Duodenal mucosa (tissue), 2 donors: ENCODE measurements at regions not wholly inside any gene's neighbourhood (a gene's known extent, or its start where the extent isn't known, plus 50 kb on each side); places are given as distances from the start of the nearest gene placed in this dataset.
A peak's percentile ranks its signal among the peaks of the same experiment; 100 is the strongest.

Experiments used
- H3K27ac ChIP-seq: one replicate; pipeline ENCODE4 v1.7.0; 2013; ENCODE audit warnings: low read depth, low read length
- H3K27me3 ChIP-seq, 2 donors: one replicate each; pipeline ENCODE4 v1.7.0; 2013; ENCODE audit warnings: low read length in 2 of 2, control low read depth in 1 of 2; ENCODE audit not compliant: insufficient read depth in 2 of 2, control insufficient read depth in 1 of 2
- H3K36me3 ChIP-seq, 2 donors: one replicate each; pipeline ENCODE4 v1.7.0; 2013; ENCODE audit warnings: low read length in 2 of 2, control low read depth in 1 of 2; ENCODE audit not compliant: insufficient read depth in 2 of 2, control insufficient read depth in 1 of 2
- H3K4me1 ChIP-seq, 2 donors: one replicate each; pipeline ENCODE4 v1.7.0; 2013; ENCODE audit warnings: low read length in 2 of 2, control low read depth in 1 of 2; ENCODE audit not compliant: insufficient read depth in 2 of 2, control insufficient read depth in 1 of 2
- H3K4me3 ChIP-seq, 2 donors: one replicate each; pipeline ENCODE4 v1.7.0; 2013; ENCODE audit warnings: low read length in 2 of 2, low read depth in 1 of 2
- H3K9ac ChIP-seq, 2 donors: one replicate each; pipeline ENCODE4 v1.7.0; 2013; ENCODE audit warnings: low read length in 2 of 2, low read depth in 1 of 2
- H3K9me3 ChIP-seq, 2 donors: one replicate each; pipeline ENCODE4 v1.7.0; 2013; ENCODE audit warnings: low read length in 2 of 2, control low read depth in 1 of 2; ENCODE audit not compliant: control insufficient read depth in 1 of 2

DNA sequence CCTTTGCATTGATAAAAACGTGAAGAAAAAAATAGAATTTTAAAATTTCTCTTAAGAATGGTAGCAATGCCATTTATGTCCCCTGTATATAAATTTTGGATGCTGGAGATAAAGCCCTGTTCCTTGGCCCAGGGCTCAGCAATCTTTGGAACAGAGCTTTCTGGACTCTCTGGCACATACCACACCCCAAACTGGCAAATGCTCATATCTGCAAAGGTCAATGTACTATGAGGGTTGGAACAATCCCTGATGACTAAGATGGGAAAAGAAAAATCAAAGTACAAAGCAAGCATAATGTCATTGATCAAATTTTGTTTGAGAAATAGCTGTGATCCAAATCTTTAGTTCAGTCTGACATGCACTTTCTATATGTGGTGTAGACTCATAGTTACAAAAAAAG is 158.1 kb upstream of the HCRTR2 start:
- Histone ChIP-seq H3K27ac (no peak overlapping the region), H3K27me3 (no peaks in the 10 kb centered on the region), H3K36me3 (no peaks in the 10 kb centered on the region), H3K9me3 (peaks cover 0 to 6% of the 10 kb centered on the region in 2 donors), H3K9ac (no peak overlapping the region), H3K4me1 (peaks cover 6 to 25% of the 10 kb centered on the region in 2 donors), H3K4me3 (peak overlapping the region in 1 of 2 donors; percentile 17)

DNA sequence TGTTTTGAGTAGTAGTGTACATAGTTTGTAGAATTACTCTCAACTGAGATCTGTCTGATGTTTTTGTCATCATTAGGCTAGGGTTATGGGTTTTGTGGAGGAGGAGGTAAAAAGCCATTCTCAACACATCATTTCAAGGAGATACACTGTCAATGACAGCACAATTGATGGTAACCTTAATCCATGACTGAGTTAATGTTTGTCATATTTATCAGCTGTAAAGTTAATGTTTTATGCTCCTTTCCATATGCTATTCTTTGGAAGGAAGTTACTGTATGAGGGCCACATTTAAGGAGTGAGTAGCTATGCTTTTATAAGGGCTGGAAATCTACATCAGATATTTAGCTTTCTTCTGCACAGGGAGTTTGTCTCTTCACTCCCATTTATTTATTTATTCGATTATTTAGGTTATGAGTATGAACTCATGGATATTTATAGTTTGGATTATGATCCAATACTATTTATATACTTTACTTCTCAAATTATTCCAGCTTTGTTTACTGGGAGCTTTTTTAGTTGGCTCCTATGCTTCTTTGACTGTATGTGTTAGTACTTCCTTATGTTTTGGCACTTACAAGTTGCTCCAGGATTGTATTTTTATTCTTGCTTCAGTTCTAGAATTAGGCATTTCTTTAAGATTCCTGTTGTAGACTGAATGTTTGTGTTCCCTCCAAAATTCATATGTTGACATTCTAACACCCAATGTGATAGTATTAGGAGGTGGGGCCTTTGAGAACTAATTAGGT is 156.6 kb upstream of the HCRTR2 start:
- Histone ChIP-seq H3K9ac (no peak overlapping the region), H3K4me1 (peaks cover 6 to 25% of the 10 kb centered on the region in 2 donors), H3K27me3 (no peaks in the 10 kb centered on the region)

DNA sequence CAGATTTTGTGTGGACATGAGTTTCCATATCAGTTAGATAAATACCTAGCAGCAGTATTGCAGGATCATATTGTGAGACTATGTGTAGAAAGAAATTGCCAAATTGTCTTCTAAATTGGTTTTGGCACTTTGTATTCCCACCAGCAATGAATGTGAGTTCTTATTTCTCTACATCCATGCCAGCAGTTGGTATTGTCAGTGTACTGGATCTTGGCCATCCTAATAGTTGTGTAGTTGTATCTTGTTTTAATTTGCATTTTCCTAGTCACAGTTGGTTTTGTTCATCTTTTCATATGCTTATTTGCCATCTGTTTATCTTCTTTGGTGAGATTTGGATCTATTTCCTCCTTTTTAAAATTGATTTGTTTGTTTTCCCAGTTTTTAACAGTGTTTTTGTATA is 154.7 kb upstream of the HCRTR2 start:
- Histone ChIP-seq H3K9ac (no peak overlapping the region), H3K27ac (no peak overlapping the region), H3K4me1 (peaks cover 6 to 25% of the 10 kb centered on the region in 2 donors), H3K36me3 (no peaks in the 10 kb centered on the region), H3K9me3 (peaks cover 0 to 6% of the 10 kb centered on the region in 2 donors), H3K4me3 (no peak overlapping the region), H3K27me3 (no peaks in the 10 kb centered on the region)

More for the DNA sequence above, 156.6 kb upstream of the HCRTR2 start:
- no peaks in the 10 kb centered on the region for H3K36me3 ChIP-seq
- H3K4me3 ChIP-seq: no peak overlapping the region
- H3K27ac ChIP-seq: no peak overlapping the region
- H3K9me3 ChIP-seq: peaks cover 0 to 6% of the 10 kb centered on the region in 2 donors

DNA sequence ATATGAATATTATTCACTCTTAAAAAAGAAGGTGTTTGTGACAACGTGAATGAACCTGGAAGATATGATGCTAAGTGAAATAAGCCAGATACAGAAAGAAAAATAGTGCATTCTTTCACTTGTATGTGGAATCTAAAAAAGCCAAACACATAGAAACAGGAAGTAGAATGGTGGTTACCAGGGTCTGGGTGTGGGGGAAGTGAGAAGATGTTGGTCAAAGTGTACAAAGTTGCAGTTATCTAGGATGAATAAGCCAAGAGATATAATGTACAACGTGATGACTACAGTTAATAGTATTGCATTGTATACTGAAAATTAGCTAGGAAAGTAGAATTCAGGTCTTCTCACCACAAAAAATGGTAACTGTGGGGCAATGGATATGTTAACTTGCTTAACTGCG is 151.1 kb upstream of the HCRTR2 start:
- Histone ChIP-seq H3K36me3 (no peaks in the 10 kb centered on the region), H3K4me3 (no peak overlapping the region)

DNA sequence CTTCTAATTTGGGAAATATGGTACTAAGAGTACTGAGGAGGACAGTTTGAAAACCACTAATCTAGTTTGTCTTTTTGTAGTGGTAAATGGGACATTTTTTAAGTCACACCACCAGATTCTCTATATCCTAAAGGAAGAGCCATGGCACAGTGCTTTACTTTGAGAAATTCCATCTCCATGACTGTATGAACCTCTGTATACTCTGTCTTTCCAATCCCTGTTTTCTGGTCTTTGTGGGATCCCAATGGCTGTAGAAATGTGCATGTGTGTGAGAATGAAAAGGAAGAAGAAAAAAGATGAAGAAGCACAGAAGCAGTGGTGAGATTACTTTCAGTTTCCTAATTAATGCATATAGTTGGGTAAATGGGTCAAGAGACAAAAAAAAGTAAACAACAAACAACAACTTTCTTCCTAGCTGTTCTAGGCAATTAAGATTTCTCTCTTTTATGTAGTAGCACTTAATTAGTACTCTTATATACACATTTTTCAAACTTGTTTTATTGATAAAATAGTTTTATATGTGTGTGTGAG is 141.2 kb upstream of the HCRTR2 start:
- no peak overlapping the region for H3K9ac ChIP-seq
- H3K27ac ChIP-seq: no peak overlapping the region
- no peaks in the 10 kb centered on the region for H3K4me1 ChIP-seq
- H3K4me3 ChIP-seq: no peak overlapping the region
- H3K9me3 ChIP-seq: no peaks in the 10 kb centered on the region
- no peaks in the 10 kb centered on the region for H3K36me3 ChIP-seq
- H3K27me3 ChIP-seq: no peaks in the 10 kb centered on the region

More for the DNA sequence above, 151.1 kb upstream of the HCRTR2 start:
- peaks cover 0 to 6% of the 10 kb centered on the region in 2 donors for H3K9me3 ChIP-seq
- peaks cover 0 to 1% of the 10 kb centered on the region in 2 donors for H3K4me1 ChIP-seq
- no peak overlapping the region for H3K27ac ChIP-seq
- H3K27me3 ChIP-seq: no peaks in the 10 kb centered on the region
- no peak overlapping the region for H3K9ac ChIP-seq

DNA sequence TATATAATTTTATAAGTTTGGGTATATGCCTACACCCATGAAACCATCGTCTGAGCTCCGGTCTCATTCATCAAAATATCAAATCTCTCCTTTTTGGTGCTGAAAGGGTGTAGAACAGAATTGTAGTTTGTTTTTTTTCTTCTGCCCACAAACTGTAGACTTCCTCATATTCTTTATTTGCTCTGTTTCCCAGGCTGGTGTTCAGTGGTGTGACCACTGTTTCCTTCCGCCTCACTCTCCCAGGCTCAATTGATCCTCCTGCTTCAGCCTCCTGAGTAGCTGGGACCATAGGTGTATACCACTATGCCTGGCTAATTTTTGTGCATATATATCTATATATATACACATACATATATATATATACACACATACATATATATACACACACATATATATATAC is 139.6 kb upstream of the HCRTR2 start:
- Histone ChIP-seq H3K27ac (no peak overlapping the region), H3K4me3 (no peak overlapping the region), H3K9ac (no peak overlapping the region), H3K36me3 (no peaks in the 10 kb centered on the region), H3K9me3 (no peaks in the 10 kb centered on the region), H3K4me1 (no peaks in the 10 kb centered on the region), H3K27me3 (no peaks in the 10 kb centered on the region)

DNA sequence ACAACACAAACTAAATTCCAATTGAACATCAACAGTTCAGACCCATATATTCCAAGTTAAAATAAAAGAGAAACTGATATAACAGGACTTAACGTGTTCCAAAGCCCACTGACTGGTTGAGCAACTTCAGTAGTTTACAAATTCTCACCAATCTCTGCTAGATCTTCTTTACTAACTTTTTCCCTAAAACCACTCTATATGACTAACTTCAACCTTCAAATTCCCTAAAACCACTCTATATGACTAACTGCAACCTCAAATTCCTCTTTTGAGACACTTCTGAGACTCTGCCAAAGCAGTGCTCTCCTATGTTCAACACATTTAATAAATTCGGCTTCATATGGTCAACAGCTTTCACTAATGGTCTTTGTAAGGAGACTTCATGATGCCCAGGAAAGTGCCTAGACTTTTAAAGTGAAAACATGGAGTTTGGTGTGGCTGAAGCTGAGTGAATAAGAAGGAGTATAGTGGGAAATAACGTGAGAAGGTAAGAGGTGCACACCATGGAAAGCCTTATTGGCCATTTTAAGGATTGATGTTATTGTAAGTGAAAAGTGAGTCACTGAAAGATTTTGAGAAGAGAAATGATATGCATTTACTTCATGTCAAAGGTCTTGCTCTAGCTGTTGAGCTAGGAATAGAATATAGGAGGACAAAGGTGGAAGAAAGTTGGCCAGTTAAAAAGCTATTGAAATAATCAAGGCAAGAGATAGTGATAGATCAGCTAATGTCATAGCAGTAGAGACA is 134.0 kb upstream of the HCRTR2 start:
- no peak overlapping the region for H3K4me3 ChIP-seq
- no peak overlapping the region for H3K27ac ChIP-seq
- H3K4me1 ChIP-seq: peaks cover 0 to 6% of the 10 kb centered on the region in 2 donors
- H3K9ac ChIP-seq: no peak overlapping the region
- H3K27me3 ChIP-seq: no peaks in the 10 kb centered on the region
- H3K36me3 ChIP-seq: no peaks in the 10 kb centered on the region
- no peaks in the 10 kb centered on the region for H3K9me3 ChIP-seq

DNA sequence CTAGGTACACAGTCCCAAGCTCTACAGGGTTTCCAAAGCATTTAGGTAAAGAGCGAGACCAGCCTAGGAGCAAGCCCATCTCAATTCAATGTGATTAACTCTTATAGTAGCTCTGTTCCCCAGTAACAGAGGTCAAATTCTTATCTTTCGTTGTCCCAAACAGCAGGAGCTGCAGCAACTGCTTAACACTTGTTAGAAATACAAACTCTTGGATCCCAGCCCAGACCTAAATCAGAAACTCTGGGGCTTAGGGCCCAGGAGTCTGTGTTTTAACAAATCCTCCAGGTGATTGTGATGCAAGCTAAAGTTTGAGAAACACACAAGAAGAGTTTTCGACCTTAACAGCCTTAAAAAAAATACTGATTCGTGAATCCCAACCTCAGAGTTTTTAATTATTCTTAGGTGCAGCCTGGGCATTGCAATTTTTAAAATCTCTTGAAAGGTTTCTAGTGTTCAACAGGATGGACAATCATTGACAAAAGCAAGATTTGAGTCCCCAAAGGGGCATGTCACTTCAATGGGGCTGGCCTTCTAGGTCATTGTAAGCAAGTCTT is 127.4 kb upstream of the HCRTR2 start:
- no peak overlapping the region for H3K4me3 ChIP-seq
- peaks cover 0 to 16% of the 10 kb centered on the region in 2 donors for H3K4me1 ChIP-seq
- H3K9me3 ChIP-seq: no peaks in the 10 kb centered on the region
- no peak overlapping the region for H3K27ac ChIP-seq
- H3K36me3 ChIP-seq: no peaks in the 10 kb centered on the region
- H3K9ac ChIP-seq: no peak overlapping the region
- H3K27me3 ChIP-seq: no peaks in the 10 kb centered on the region

DNA sequence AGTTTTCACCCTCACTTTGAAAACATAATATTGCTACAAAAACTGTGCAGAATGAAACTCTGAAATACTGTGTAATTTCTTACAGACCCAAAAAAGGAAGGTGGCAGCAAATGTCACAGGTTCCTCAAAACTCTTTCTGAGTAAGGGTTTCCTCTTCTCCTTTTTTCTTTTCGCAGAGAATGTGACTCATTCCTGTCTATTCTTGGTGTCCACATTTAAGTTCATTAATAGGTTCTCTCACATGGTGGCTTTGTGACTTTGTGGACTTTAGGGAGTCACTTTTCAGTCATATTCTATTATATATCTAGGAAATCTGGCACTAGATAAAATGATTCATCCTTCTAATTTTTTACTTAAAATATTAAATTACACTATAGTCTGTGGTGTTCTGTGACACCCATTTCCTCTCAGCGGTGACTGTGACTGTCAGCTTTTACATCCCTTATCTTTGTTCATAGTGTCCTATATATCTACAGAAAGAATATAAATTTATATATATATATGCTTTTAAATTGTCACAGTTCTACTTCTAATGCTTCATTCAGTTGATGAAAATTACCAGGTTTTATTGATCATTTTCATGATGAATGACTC is 126.8 kb upstream of the HCRTR2 start:
- Histone ChIP-seq H3K36me3 (no peaks in the 10 kb centered on the region), H3K27me3 (no peaks in the 10 kb centered on the region), H3K9ac (no peak overlapping the region), H3K4me1 (peaks cover 0 to 16% of the 10 kb centered on the region in 2 donors), H3K27ac (no peak overlapping the region), H3K4me3 (no peak overlapping the region), H3K9me3 (no peaks in the 10 kb centered on the region)

DNA sequence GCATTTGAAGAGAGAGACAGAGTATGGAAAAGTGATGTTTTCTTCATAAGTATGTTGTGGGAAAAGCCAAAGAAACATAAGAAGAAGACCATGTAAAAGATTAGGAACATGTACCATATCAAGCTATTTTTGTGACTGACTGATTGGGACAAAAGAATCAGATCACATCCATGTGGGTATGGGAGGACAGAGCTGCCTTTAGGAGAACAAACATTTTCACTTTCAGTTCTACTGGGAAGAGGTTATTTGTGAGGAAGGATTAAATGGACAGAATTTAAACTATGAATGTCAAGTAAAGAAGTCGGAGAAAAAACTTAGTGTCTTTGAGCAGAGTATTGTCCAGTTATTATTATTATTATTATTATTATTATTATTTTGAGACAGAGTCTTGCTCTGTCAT is 124.4 kb upstream of the HCRTR2 start:
- Histone ChIP-seq H3K9ac (no peak overlapping the region), H3K27ac (no peak overlapping the region), H3K27me3 (no peaks in the 10 kb centered on the region), H3K4me1 (peaks cover 0 to 10% of the 10 kb centered on the region in 2 donors), H3K9me3 (no peaks in the 10 kb centered on the region), H3K4me3 (no peak overlapping the region), H3K36me3 (no peaks in the 10 kb centered on the region)
